ENCODE measurements at regions not wholly inside any gene's neighbourhood (a gene's known extent, or its start where the extent isn't known, plus 50 kb on each side); places are given as distances from the start of the nearest gene placed in this dataset.

- Mint-ChIP-seq H3K36me3 (ENCODE audit: low read depth) (no peaks in the 10 kb centered on the region), H3K27me3 (ENCODE audit: insufficient read depth, low read depth, poor library complexity) (peaks cover 1% of the 10 kb centered on the region), H3K4me3 (no peak overlapping the region), H3K27ac (no peak overlapping the region), H3K4me1 (peaks cover 5% of the 10 kb centered on the region; the same call in 2 of the 3 replicates), H3K9me3 (no peaks in the 10 kb centered on the region)
- H3K4me3 ChIP-seq, result no peak overlapping the region
- DNase-seq (ENCODE audit: low spot score), result no peak
- H3K4me1 ChIP-seq (ENCODE audit: insufficient read depth), result no peaks in the 10 kb centered on the region
- ATAC-seq, result no peak
- H2AFZ ChIP-seq, result no peak overlapping the region
- H3K4me2 ChIP-seq, result no peak overlapping the region
- H3K79me2 ChIP-seq (replicated peaks; ENCODE audit: insufficient read depth), result no peaks in the 10 kb centered on the region
- TF ChIP-seq ZNF114 (CRISPR knock-in tag; IDR thresholded peaks at IDR 0.05), result no peak
- TF ChIP-seq POLR2AphosphoS5 (IDR thresholded peaks at IDR 0.05; ENCODE audit: low read depth), result no peak
- no peak for TF ChIP-seq CTCF (conservative IDR thresholded peaks at IDR 0.05; ENCODE audit: low read depth in 2 of 2)
- TF ChIP-seq EZH2 (IDR thresholded peaks at IDR 0.05; ENCODE audit: low read depth, unreplicated experiment), result no peak
- no peak for TF ChIP-seq EZH2phosphoT487 (IDR thresholded peaks at IDR 0.05; ENCODE audit: unreplicated experiment)
- no peak for TF ChIP-seq ZNF331 (CRISPR knock-in tag; IDR thresholded peaks at IDR 0.05; ENCODE audit: low read depth)
- no peak for TF ChIP-seq CREB1 (CRISPR knock-in tag; IDR thresholded peaks at IDR 0.05; ENCODE audit: low read depth)
- TF ChIP-seq ETS1 (IDR thresholded peaks at IDR 0.05), result no peak
- TF ChIP-seq STAT1 (IDR thresholded peaks at IDR 0.05; ENCODE audit: unreplicated experiment), result no peak
- TF ChIP-seq JUNB (IDR thresholded peaks at IDR 0.05; ENCODE audit: unreplicated experiment), result no peak
- TF ChIP-seq, protein P1, sequence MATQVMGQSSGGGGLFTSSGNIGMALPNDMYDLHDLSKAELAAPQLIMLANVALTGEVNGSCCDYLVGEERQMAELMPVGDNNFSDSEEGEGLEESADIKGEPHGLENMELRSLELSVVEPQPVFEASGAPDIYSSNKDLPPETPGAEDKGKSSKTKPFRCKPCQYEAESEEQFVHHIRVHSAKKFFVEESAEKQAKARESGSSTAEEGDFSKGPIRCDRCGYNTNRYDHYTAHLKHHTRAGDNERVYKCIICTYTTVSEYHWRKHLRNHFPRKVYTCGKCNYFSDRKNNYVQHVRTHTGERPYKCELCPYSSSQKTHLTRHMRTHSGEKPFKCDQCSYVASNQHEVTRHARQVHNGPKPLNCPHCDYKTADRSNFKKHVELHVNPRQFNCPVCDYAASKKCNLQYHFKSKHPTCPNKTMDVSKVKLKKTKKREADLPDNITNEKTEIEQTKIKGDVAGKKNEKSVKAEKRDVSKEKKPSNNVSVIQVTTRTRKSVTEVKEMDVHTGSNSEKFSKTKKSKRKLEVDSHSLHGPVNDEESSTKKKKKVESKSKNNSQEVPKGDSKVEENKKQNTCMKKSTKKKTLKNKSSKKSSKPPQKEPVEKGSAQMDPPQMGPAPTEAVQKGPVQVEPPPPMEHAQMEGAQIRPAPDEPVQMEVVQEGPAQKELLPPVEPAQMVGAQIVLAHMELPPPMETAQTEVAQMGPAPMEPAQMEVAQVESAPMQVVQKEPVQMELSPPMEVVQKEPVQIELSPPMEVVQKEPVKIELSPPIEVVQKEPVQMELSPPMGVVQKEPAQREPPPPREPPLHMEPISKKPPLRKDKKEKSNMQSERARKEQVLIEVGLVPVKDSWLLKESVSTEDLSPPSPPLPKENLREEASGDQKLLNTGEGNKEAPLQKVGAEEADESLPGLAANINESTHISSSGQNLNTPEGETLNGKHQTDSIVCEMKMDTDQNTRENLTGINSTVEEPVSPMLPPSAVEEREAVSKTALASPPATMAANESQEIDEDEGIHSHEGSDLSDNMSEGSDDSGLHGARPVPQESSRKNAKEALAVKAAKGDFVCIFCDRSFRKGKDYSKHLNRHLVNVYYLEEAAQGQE (IDR thresholded peaks at IDR 0.05; ENCODE audit: unreplicated experiment), result no peak
- TF ChIP-seq, protein P2, sequence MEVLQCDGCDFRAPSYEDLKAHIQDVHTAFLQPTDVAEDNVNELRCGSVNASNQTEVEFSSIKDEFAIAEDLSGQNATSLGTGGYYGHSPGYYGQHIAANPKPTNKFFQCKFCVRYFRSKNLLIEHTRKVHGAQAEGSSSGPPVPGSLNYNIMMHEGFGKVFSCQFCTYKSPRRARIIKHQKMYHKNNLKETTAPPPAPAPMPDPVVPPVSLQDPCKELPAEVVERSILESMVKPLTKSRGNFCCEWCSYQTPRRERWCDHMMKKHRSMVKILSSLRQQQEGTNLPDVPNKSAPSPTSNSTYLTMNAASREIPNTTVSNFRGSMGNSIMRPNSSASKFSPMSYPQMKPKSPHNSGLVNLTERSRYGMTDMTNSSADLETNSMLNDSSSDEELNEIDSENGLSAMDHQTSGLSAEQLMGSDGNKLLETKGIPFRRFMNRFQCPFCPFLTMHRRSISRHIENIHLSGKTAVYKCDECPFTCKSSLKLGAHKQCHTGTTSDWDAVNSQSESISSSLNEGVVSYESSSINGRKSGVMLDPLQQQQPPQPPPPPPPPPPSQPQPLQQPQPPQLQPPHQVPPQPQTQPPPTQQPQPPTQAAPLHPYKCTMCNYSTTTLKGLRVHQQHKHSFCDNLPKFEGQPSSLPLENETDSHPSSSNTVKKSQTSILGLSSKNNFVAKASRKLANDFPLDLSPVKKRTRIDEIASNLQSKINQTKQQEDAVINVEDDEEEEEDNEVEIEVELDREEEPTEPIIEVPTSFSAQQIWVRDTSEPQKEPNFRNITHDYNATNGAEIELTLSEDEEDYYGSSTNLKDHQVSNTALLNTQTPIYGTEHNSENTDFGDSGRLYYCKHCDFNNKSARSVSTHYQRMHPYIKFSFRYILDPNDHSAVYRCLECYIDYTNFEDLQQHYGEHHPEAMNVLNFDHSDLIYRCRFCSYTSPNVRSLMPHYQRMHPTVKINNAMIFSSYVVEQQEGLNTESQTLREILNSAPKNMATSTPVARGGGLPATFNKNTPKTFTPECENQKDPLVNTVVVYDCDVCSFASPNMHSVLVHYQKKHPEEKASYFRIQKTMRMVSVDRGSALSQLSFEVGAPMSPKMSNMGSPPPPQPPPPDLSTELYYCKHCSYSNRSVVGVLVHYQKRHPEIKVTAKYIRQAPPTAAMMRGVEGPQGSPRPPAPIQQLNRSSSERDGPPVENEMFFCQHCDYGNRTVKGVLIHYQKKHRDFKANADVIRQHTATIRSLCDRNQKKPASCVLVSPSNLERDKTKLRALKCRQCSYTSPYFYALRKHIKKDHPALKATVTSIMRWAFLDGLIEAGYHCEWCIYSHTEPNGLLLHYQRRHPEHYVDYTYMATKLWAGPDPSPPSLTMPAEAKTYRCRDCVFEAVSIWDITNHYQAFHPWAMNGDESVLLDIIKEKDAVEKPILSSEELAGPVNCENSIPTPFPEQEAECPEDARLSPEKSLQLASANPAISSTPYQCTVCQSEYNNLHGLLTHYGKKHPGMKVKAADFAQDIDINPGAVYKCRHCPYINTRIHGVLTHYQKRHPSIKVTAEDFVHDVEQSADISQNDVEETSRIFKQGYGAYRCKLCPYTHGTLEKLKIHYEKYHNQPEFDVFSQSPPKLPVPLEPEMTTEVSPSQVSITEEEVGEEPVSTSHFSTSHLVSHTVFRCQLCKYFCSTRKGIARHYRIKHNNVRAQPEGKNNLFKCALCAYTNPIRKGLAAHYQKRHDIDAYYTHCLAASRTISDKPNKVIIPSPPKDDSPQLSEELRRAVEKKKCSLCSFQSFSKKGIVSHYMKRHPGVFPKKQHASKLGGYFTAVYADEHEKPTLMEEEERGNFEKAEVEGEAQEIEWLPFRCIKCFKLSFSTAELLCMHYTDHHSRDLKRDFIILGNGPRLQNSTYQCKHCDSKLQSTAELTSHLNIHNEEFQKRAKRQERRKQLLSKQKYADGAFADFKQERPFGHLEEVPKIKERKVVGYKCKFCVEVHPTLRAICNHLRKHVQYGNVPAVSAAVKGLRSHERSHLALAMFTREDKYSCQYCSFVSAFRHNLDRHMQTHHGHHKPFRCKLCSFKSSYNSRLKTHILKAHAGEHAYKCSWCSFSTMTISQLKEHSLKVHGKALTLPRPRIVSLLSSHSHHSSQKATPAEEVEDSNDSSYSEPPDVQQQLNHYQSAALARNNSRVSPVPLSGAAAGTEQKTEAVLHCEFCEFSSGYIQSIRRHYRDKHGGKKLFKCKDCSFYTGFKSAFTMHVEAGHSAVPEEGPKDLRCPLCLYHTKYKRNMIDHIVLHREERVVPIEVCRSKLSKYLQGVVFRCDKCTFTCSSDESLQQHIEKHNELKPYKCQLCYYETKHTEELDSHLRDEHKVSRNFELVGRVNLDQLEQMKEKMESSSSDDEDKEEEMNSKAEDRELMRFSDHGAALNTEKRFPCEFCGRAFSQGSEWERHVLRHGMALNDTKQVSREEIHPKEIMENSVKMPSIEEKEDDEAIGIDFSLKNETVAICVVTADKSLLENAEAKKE (CRISPR knock-in tag; IDR thresholded peaks at IDR 0.05), result no peak
- no peak for TF ChIP-seq NANOG (IDR thresholded peaks at IDR 0.05; ENCODE audit: borderline replicate concordance)
- no peaks in the 10 kb centered on the region for H3F3A ChIP-seq (replicated peaks; ENCODE audit: low read depth)
- no peak overlapping the region for H3K27ac ChIP-seq (ENCODE audit: low read depth)
- H4K20me1 ChIP-seq (replicated peaks; ENCODE audit: insufficient read depth), result no peaks in the 10 kb centered on the region
- H3K9me2 ChIP-seq (ENCODE audit: insufficient read depth), result no peaks in the 10 kb centered on the region
- H3K27me3 ChIP-seq (ENCODE audit: insufficient read depth), result no peaks in the 10 kb centered on the region
- no peaks in the 10 kb centered on the region for H3K36me3 ChIP-seq (ENCODE audit: insufficient read depth)
These were observed 1599.3 kb upstream of the PIK3C3 start for GRCh38 chr18:40355726-40356125.

All from GM23338 (cell line).